Adipocyte (in vitro differentiated cells): ENCODE measurements at regions not wholly inside any gene's neighbourhood (a gene's known extent, or its start where the extent isn't known, plus 50 kb on each side); places are given as distances from the start of the nearest gene placed in this dataset.

Experiments used
- DNase-seq: peaks from one replicate; pipeline ENCODE4 v3.0.0-alpha.2; 2015; ENCODE audit warnings: low read depth
- H3K27me3 ChIP-seq: replicated peaks from 2 replicates; pipeline ENCODE4 v1.7.0; 2013; ENCODE audit warnings: mild to moderate bottlenecking, low read length, moderate library complexity; ENCODE audit not compliant: control insufficient read depth, insufficient read depth
- H3K36me3 ChIP-seq: 2 replicates; pipeline ENCODE4 v1.7.0; 2013; ENCODE audit warnings: low read length, mild to moderate bottlenecking, moderate library complexity; ENCODE audit not compliant: control insufficient read depth, insufficient read depth, severe bottlenecking
- H3K4me1 ChIP-seq: 2 replicates; pipeline ENCODE4 v1.7.0; 2013; ENCODE audit warnings: mild to moderate bottlenecking, low read length, moderate library complexity; ENCODE audit not compliant: control insufficient read depth, insufficient read depth
- H3K4me3 ChIP-seq: 2 replicates; pipeline ENCODE4 v1.7.0; 2013; ENCODE audit warnings: mild to moderate bottlenecking, low read length, moderate library complexity
- H3K9ac ChIP-seq: 2 replicates; pipeline ENCODE4 v1.7.0; 2013; ENCODE audit warnings: mild to moderate bottlenecking, low read length, moderate library complexity
- H3K9me3 ChIP-seq: 2 replicates; pipeline ENCODE4 v1.7.0; 2013; ENCODE audit warnings: mild to moderate bottlenecking, low read length, moderate library complexity; ENCODE audit not compliant: control insufficient read depth

DNA sequence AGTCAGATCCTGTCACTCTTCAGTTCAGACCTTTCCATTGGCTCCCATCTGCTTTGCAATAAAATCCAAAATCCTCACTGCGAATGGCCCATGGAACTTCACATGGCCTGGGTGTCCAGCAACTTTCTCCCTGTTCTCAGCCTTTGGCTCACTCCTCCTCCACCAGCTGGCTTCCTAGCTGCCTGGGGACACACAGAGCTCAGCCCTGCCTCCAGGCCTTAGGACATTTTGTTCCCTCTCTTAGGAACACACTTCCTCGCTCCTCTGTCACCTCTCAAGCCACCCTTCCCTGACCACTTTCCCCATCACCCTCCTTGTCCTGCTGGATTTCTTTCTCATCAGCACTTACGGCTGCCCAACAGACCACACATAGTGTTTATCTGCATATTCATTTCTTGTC, 419.6 kb downstream of the MED13L start:
- Histone ChIP-seq H3K9me3 (no peaks in the 10 kb centered on the region), H3K27me3 (peaks cover 24% of the 10 kb centered on the region), H3K36me3 (no peaks in the 10 kb centered on the region), H3K4me1 (no peaks in the 10 kb centered on the region), H3K9ac (no peak overlapping the region), H3K4me3 (no peak overlapping the region)
- DNase-seq = no peak

DNA sequence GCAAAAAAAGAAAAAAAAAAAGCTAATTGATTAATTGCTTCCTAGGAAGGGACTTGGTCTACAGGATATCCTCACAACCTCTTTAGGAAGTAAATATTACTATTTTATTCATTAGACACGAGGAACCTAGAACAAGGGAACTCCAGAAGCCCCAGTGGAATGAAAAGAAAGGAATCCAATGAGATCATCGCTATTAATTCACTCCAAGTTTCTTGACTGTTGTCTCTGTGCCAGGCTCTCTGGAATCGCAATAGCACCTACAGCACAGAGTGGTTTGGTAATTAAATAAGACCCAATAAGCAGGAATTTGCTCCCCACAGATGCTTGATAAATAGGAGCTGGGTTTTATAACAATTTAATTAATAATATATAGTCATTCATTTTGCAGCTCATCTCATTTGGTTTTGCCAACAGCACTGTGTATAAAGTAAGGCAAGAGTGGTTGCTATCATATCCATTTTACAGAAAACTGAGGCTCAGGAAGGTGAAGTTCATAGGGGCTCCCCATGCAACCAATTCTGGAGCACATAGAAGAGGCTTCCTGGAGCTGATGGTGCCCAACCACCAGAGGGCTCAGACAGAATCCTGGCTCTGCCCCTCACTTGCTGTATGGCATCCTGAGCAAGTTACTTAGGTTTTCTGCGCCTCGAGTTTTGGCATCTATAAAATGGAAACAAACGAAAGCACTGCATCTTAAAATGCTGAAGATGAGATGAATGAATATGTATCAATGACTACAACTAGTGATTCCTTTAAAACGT, 420.2 kb downstream of the MED13L start:
- H3K36me3 ChIP-seq = no peaks in the 10 kb centered on the region
- no peak overlapping the region for H3K9ac ChIP-seq
- no peak overlapping the region for H3K4me3 ChIP-seq
- peaks cover 21% of the 10 kb centered on the region for H3K27me3 ChIP-seq
- no peaks in the 10 kb centered on the region for H3K4me1 ChIP-seq
- DNase-seq = no peak
- no peaks in the 10 kb centered on the region for H3K9me3 ChIP-seq

GRCh38 chr12:115852054-115852453, 425.4 kb downstream of the MED13L start:
- DNase-seq = no peak
- H3K4me3 ChIP-seq = no peak overlapping the region
- H3K9me3 ChIP-seq = peaks cover 12% of the 10 kb centered on the region
- H3K9ac ChIP-seq = no peak overlapping the region
- H3K27me3 ChIP-seq = no peaks in the 10 kb centered on the region
- no peaks in the 10 kb centered on the region for H3K36me3 ChIP-seq
- H3K4me1 ChIP-seq = no peaks in the 10 kb centered on the region

GRCh38 chr12:115850957-115851356, 426.5 kb downstream of the MED13L start:
- Histone ChIP-seq H3K9me3 (peaks cover 12% of the 10 kb centered on the region), H3K36me3 (no peaks in the 10 kb centered on the region), H3K9ac (no peak overlapping the region), H3K27me3 (no peaks in the 10 kb centered on the region), H3K4me3 (no peak overlapping the region), H3K4me1 (peaks cover 6% of the 10 kb centered on the region)
- no peak for DNase-seq

DNA sequence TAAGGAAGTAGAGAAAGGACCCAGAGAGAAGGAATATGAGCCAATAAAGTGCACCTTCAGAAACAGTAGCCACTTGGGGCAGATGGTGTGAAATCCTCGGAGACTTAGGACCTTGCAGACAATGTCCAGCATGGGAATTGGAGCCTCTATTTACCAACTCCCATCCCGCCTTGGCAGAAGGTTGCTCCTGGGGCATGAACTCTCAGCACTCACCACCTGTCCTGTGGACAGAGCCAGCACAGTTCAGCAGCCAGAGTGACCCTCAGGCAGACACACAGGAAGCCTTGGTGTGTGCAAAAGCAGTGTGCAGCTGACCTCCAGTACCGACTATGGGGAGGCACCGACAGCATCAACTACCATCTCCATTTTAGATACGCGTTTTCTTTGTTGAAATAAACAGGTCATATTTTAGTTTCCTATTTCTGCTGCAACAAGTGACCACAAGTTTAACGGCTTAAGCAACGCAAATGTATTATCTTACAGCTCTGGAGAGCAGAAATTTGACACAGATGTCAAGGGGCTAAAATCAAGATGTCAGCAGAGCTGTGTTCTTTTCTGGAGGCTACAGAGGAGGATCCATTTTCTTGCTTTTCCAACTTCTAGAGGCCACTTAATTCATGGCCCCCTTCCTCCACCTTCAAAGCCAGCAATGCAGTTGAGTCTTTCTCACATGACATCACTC, 428.1 kb downstream of the MED13L start:
- Histone ChIP-seq H3K9ac (no peak overlapping the region), H3K27me3 (no peaks in the 10 kb centered on the region), H3K36me3 (no peaks in the 10 kb centered on the region), H3K4me1 (peaks cover 6% of the 10 kb centered on the region), H3K9me3 (peaks cover 12% of the 10 kb centered on the region), H3K4me3 (no peak overlapping the region)
- no peak for DNase-seq

GRCh38 chr12:115847398-115847797, 430.1 kb downstream of the MED13L start:
- no peak for DNase-seq
- Histone ChIP-seq H3K27me3 (peaks cover 8% of the 10 kb centered on the region), H3K9me3 (peaks cover 12% of the 10 kb centered on the region), H3K9ac (no peak overlapping the region), H3K36me3 (no peaks in the 10 kb centered on the region), H3K4me3 (no peak overlapping the region), H3K4me1 (peaks cover 6% of the 10 kb centered on the region)

DNA sequence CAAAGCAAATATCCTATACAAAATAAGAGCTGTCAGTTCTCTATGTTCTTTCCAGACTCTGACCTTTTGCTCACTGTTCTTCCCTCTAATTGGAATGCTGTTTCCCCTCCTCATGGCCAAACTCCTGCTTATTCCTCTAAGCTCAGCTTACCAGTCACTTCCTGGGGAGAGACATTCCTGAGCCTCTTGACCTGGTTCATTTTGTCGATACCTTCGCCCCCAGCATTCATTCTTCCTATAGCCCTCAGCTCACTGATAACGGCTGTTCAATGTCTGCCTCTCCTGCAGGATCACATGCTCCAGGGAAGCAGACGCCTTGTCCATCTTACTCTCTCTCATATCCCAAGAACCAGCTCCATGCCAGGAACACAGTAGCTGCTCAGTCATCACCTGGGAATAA, 431.0 kb downstream of the MED13L start:
- Histone ChIP-seq H3K4me1 (peaks cover 6% of the 10 kb centered on the region), H3K9ac (no peak overlapping the region), H3K4me3 (no peak overlapping the region), H3K27me3 (peaks cover 11% of the 10 kb centered on the region), H3K9me3 (peaks cover 12% of the 10 kb centered on the region), H3K36me3 (no peaks in the 10 kb centered on the region)
- DNase-seq = no peak

- Histone ChIP-seq H3K4me3 (no peak overlapping the region), H3K4me1 (no peaks in the 10 kb centered on the region), H3K36me3 (no peaks in the 10 kb centered on the region), H3K9me3 (no peaks in the 10 kb centered on the region), H3K9ac (no peak overlapping the region), H3K27me3 (peaks cover 24% of the 10 kb centered on the region)
- DNase-seq = no peak
These were observed 437.3 kb downstream of the MED13L start for GRCh38 chr12:115840159-115840558.

- Histone ChIP-seq H3K9ac (no peak overlapping the region), H3K4me1 (no peaks in the 10 kb centered on the region), H3K27me3 (peaks cover 24% of the 10 kb centered on the region), H3K9me3 (no peaks in the 10 kb centered on the region), H3K36me3 (no peaks in the 10 kb centered on the region), H3K4me3 (no peak overlapping the region)
- no peak for DNase-seq
These were observed 438.5 kb downstream of the MED13L start for GRCh38 chr12:115838952-115839351.

GRCh38 chr12:115837220-115837619, 440.3 kb downstream of the MED13L start:
- no peak for DNase-seq
- Histone ChIP-seq H3K9me3 (no peaks in the 10 kb centered on the region), H3K36me3 (no peaks in the 10 kb centered on the region), H3K27me3 (peaks cover 16% of the 10 kb centered on the region), H3K4me3 (no peak overlapping the region), H3K4me1 (no peaks in the 10 kb centered on the region), H3K9ac (no peak overlapping the region)

- H3K9me3 ChIP-seq = no peaks in the 10 kb centered on the region
- DNase-seq = peak; percentile 17
These were observed 442.0 kb downstream of the MED13L start for GRCh38 chr12:115835445-115835844.

More at GRCh38 chr12:115835445-115835844, 442.0 kb downstream of the MED13L start:
- Histone ChIP-seq H3K9ac (no peak overlapping the region), H3K4me1 (no peaks in the 10 kb centered on the region), H3K27me3 (peaks cover 12% of the 10 kb centered on the region), H3K36me3 (no peaks in the 10 kb centered on the region), H3K4me3 (no peak overlapping the region)
